CD1c-positive myeloid dendritic cell (primary cell): ENCODE measurements at regions not wholly inside any gene's neighbourhood (a gene's known extent, or its start where the extent isn't known, plus 50 kb on each side); places are given as distances from the start of the nearest gene placed in this dataset.
"Not testable (repeated sequence)": the region's sequence is repeated elsewhere in the genome, so short reads cannot be mapped to it uniquely, and the experiment has no call there.

ENCODE experiments used
- DNase-seq: peaks from one replicate; pipeline ENCODE4 v3.0.0-alpha.2; 2016; ENCODE audit errors: extremely low spot score

DNA sequence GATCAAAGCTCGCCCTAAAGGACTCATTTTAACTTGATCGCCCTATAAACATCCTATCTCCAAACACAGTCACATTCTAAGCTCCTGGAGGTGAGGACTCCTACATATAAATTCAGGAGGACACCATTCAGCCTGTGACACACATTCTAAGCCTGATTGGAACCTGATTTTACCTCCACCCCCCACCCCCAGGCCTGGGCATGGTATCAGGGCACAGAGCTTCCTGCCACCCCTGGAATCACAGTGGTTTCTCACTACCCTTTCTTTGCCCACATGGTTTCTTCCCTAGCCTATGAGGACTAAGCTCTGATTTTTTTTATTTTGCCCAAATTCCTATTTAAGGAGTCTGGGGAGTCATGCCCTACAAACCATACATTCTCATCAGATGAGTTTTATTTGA is 428.1 kb upstream of the ID2 start:
- DNase-seq: no peak

DNA sequence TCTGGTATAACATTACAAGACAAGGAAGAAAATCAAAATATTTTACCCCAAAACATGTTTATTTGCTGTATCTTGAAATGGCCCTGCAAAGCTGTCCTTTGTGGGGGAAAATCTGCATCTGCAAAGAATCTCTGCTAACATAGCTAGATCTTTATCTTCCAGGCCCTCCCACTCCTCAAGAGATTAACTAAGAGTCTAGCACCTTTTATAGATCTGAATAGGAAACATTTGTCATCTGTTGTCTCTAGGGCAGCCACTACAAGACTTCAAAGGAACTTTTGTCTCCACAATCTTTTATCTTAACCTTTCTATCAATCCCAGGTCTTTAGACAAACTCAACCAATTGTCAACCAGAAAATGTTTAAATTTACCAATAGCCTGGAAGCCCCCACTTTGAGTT is 427.6 kb upstream of the ID2 start:
- not testable (repeated sequence) for DNase-seq

- DNase-seq: no peak
Observed at GRCh38 chr2:8254791-8255447, 426.9 kb upstream of the ID2 start.

GRCh38 chr2:8255448-8255800 is 426.4 kb upstream of the ID2 start:
- DNase-seq: no peak

DNA sequence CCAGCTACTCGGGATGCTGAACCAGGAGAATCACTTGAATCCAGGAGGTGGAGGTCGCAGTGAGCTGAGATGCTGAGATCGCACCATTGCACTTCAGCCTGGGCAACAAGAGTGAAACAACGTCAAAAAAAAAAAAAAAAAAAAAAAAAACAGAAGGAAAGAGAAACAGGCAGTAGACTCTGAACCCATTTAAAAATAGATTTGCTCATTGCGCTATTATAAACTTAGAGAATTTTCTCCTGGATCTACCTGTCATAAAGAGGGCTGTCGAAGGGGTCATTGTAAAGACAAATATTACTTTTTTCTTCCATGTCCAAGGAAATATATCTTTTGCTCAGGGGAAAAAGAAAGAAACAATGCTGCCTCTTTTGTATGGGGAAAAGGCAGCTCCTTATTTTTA is 425.0 kb upstream of the ID2 start:
- no peak for DNase-seq

DNA sequence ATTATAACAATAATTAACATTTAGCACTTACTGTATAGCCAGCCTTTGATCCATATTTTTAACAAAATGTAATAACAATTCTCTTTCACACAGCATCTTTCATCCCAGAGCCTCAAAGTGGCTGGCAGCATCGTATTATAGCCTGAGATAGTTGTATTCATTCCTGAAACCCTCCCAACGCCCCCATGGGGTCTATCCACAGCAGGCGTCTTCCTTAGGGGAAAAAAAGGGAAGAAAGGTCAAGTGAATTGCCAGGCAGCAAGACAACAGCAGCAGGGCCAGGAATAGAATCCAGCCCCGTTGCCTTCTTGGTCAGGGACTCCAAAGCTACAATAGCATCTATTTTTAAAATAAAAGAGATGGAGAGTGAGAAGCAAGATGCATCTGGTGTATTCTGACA is 424.4 kb upstream of the ID2 start:
- no peak for DNase-seq

- DNase-seq: no peak
Observed at GRCh38 chr2:8258406-8258805, 423.4 kb upstream of the ID2 start.

- DNase-seq: peak; percentile 43
Observed at GRCh38 chr2:8259106-8259840, 422.6 kb upstream of the ID2 start.

DNA sequence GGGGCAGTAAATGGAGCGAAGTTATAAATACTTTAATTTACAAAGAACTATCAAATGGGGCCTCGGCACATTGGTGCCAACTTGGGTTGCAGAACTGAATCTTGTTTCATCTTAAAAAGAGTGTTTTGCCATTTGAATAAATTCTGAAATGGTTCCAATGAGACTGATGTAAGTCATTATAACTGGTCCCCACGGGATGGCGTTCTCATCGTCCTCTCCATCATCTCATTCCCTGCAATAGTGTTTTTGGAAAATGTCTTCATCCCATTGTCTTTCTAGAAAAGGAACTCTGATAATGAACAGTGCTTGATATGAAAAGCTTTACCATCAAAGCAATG is 422.0 kb upstream of the ID2 start:
- no peak for DNase-seq

- DNase-seq: no peak
Observed at GRCh38 chr2:8260213-8260612, 421.6 kb upstream of the ID2 start.

GRCh38 chr2:8263901-8264300 is 418.0 kb upstream of the ID2 start:
- DNase-seq: no peak

DNA sequence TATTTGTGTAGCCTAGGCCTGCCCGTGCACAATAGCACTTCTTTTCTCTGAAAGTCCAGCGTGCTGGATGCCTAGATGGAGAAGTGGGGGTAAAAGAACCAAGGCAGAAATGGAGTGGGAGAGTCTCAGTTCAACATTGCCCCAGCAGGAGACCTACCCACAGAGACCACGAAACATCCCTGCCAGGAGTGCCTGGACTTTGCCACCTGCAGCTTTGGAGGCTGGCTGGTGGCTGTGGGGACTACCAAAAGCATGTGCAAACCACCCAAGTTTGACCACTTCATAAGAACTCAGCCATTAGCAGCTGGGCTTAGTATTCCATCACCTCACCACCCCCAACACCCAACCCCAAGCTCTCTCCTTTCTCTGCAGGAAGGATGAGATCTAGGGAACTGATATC is 416.9 kb upstream of the ID2 start:
- no peak for DNase-seq

GRCh38 chr2:8265476-8266226 is 416.2 kb upstream of the ID2 start:
- peak; percentile 41 for DNase-seq

GRCh38 chr2:8266563-8266962 is 415.3 kb upstream of the ID2 start:
- DNase-seq: no peak

GRCh38 chr2:8267048-8267447 is 414.8 kb upstream of the ID2 start:
- peak; percentile 56 for DNase-seq

DNA sequence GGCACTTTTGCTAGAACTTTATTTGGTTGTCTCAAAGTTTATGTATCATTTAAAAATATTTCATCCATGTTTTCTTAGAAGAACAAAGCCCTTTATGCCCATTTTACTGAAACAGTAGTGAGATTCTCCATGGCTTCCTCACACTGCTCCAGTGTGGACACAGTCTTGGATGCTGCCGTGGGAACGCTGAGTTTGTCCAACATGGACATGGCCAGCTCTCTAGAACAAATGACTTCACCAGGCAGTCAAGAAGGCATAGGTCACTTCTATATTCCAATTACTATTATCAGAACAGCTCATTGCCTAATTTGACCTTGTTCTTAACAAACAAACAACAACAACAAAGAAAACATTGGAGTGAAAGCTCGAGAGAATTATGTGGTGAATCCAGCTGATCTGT is 414.1 kb upstream of the ID2 start:
- DNase-seq: no peak

- peak; percentile 43 for DNase-seq
Observed at GRCh38 chr2:8268172-8268783, 413.6 kb upstream of the ID2 start.

DNA sequence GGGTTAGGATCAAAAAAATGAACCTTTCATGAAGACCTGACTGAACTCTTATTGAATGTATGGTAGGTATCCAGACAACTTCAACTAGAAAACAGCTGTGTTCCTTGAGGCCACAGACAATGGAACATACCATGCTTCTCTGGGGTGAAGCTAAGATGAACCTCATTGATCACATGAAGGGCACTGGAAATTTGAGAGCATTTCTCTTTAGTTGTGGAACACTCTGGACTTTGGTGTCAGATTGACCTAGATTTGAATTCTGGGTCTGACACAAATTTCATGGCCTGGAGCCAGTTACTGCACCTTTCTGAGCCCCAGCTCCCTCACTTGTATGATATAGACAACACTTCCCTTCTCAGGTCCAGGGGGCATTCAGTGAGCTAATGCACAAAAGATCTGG is 411.2 kb upstream of the ID2 start:
- no peak for DNase-seq

DNA sequence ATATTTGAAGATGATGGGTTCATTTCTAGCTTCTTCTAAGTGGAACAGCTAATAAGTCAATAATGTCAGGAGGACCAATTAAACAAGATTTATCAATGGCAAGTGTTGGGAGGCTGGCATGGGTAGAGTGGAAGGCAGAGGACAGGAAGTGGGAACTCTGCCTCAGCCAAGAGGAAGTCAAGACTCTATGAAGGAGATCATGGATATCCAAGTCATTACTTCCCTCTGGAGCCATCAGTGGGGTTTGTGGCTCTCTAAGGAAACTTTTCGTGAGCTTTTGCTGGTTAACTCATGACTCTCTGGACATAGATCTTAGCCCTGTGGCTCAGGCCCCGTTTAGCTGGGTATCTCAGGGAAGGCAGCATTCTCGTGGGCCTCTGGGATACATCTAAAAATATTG is 410.4 kb upstream of the ID2 start:
- DNase-seq: peak; percentile 56

DNA sequence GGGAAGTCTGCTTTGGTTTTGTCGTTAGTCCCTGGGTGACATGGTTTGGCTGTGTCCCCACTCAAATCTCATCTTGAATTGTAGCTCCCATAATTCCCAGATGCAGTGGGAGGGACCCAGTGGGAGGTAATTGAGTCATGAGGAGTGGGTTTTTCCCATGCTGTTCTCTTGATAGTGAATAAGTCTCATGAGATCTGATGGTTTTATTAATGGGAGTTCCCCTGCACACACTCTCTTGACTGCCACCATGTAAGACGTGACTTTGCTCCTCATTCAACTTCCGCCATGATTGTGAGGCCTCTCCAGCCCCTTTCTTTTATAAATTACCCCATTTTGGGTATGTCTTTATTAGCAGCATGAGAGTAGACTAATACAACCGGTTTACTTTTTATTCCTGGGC is 405.8 kb upstream of the ID2 start:
- DNase-seq: no peak

DNA sequence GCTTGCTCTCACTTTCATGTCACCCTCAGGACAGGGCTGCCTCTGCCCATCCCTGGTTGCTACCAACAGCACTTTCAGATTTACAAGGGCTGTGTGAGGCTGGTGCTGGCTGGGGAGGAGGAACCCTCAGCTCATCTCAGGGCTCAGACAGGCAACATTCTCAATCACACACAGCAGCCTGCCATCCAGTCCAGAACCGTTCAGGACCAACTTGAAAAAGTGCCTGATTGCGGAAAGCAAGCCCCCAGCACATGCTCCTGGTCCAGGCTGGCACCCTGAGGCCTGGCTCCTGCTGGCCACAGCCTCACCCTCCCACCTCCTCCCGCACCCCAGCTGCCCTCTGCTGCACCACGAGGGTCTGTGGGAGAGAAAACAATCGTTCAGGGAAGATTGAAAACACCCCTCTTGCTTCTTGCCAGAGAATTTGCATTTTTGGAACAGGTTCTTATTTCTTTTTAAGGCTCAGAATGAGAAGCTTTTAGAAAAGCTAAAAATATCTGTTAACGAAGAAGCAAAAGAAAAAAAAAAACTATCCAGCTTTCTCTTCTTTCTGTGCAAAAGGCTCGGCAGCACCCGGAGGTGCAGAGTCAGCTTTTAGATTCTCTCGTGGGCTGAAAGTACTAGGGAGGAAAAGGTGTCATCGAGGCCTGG is 403.8 kb upstream of the ID2 start:
- no peak for DNase-seq

DNA sequence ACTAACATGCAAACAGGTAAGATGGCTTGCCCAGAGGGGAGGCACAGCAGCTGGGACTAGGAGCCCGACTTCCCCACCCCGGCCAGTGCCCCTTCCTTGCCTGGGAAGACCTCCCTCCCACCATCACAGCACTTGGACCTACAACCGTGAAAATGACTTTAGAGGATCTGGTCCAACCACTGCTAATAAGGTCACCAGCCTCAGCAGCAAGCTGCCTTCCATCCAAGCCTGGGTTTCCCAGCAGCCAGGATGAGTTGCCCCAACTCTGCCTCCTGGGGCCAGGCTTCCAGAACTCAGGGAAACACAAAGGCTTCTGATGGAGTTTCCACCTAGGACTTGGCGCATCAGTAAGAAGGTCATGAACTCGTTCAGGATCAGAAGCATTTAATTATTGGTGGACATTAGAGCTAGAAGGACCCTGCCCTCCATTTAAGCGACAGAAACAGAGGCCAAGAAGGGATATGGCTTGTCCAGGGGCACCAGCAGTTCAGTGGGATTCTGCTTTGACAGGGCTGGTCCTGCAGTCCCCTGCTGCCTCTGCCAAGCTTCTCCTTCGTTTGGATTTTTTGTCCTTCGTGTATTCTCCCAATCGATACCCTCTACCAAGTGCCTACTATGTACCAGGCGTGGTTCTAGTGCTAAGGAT is 403.0 kb upstream of the ID2 start:
- DNase-seq: no peak
